NT2/D1 (cell line): ENCODE measurements at regions not wholly inside any gene's neighbourhood (a gene's known extent, or its start where the extent isn't known, plus 50 kb on each side); places are given as distances from the start of the nearest gene placed in this dataset.
"Not testable (repeated sequence)": the region's sequence is repeated elsewhere in the genome, so short reads cannot be mapped to it uniquely, and the experiment has no call there.

ENCODE experiments used
- DNase-seq: peaks from one replicate; pipeline ENCODE4 v3.0.0-alpha.2; 2011; ENCODE audit warnings: low read depth, low spot score
- H3K27me3 ChIP-seq: 2 replicates; pipeline ENCODE4 v1.6.0; 2011; ENCODE audit warnings: mild to moderate bottlenecking; ENCODE audit not compliant: insufficient read length, insufficient read depth
- H3K36me3 ChIP-seq: 2 replicates; pipeline ENCODE4 v1.6.1; 2011; ENCODE audit warnings: mild to moderate bottlenecking, low read length, mixed read lengths; ENCODE audit not compliant: insufficient read depth, insufficient read length
- H3K4me1 ChIP-seq: 2 replicates; pipeline ENCODE4 v1.5.1; 2011; ENCODE audit not compliant: insufficient read depth, insufficient read length
- H3K4me3 ChIP-seq: 2 replicates; pipeline ENCODE4 v1.5.1; 2011; ENCODE audit warnings: low read depth; ENCODE audit not compliant: insufficient read length
- H3K9ac ChIP-seq: 2 replicates; pipeline ENCODE4 v1.6.0; 2011; ENCODE audit warnings: low read depth; ENCODE audit not compliant: insufficient read length
- H3K9me3 ChIP-seq: 2 replicates; pipeline ENCODE4 v1.5.1; 2011; ENCODE audit warnings: mild to moderate bottlenecking, low read length; ENCODE audit not compliant: insufficient read depth
- SUZ12 ChIP-seq: IDR thresholded peaks from 2 replicates; pipeline ENCODE4 v1.6.1; 2011; ENCODE audit not compliant: insufficient read length, insufficient read depth; ENCODE audit errors: extremely low read depth
- YY1 ChIP-seq: IDR thresholded peaks from 2 replicates; pipeline ENCODE4 v1.6.1; 2011; ENCODE audit not compliant: insufficient read length, insufficient read depth
- ZNF274 ChIP-seq: IDR thresholded peaks from 2 replicates; pipeline ENCODE4 v1.6.1; 2011; ENCODE audit warnings: mild to moderate bottlenecking, low read depth, low read length

GRCh38 chr13:21282065-21282464 lies 105.6 kb downstream of the MRPL57 start:
- no peak for TF ChIP-seq ZNF274
- no peak for TF ChIP-seq YY1
- TF ChIP-seq SUZ12: no peak
- no peaks in the 10 kb centered on the region for H3K9me3 ChIP-seq
- no peak overlapping the region for H3K4me3 ChIP-seq
- no peaks in the 10 kb centered on the region for H3K27me3 ChIP-seq
- H3K9ac ChIP-seq: no peak overlapping the region
- H3K4me1 ChIP-seq: no peaks in the 10 kb centered on the region
- no peaks in the 10 kb centered on the region for H3K36me3 ChIP-seq
- no peak for DNase-seq

DNA sequence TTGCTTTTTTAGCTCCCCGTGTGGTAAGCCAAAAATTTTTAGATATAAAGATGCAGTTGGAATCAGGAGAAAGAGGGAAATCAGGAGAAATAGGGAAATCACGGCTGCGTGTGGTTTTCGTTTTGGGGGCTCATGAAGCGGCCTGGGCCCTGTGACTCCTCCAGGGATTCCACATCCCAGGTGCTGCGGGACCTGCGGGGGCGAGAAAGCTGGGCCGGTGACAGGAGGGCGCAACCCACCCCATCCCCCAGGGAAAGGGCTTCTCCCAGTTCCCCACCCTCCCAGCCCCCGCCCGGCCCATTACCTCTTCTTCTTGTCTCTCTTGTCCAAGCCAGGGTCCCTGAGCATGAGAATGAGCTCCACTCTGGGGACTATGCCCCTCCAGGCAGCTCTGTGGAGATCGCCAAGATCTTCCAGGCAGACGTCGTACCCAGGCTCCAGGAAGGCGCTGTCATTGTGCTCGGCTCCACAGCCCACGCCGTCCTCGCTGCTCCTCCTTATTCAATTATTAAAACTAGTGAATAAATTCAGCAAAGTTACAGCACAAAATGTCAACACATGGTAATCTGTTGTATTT lies 111.0 kb downstream of the MRPL57 start:
- Histone ChIP-seq H3K27me3 (no peaks in the 10 kb centered on the region), H3K4me1 (no peaks in the 10 kb centered on the region), H3K36me3 (no peaks in the 10 kb centered on the region), H3K4me3 (no peak overlapping the region), H3K9ac (no peak overlapping the region), H3K9me3 (no peaks in the 10 kb centered on the region)
- TF ChIP-seq YY1 (no peak), ZNF274 (no peak), SUZ12 (no peak)
- no peak for DNase-seq

- H3K27me3 ChIP-seq: no peaks in the 10 kb centered on the region
- no peaks in the 10 kb centered on the region for H3K36me3 ChIP-seq
- TF ChIP-seq SUZ12: no peak
- TF ChIP-seq ZNF274: no peak
- TF ChIP-seq YY1: no peak
- no peak overlapping the region for H3K4me3 ChIP-seq
- H3K9me3 ChIP-seq: no peaks in the 10 kb centered on the region
- H3K9ac ChIP-seq: no peak overlapping the region
- no peaks in the 10 kb centered on the region for H3K4me1 ChIP-seq
- no peak for DNase-seq
Measured at GRCh38 chr13:21289475-21289874, 113.0 kb downstream of the MRPL57 start.

DNA sequence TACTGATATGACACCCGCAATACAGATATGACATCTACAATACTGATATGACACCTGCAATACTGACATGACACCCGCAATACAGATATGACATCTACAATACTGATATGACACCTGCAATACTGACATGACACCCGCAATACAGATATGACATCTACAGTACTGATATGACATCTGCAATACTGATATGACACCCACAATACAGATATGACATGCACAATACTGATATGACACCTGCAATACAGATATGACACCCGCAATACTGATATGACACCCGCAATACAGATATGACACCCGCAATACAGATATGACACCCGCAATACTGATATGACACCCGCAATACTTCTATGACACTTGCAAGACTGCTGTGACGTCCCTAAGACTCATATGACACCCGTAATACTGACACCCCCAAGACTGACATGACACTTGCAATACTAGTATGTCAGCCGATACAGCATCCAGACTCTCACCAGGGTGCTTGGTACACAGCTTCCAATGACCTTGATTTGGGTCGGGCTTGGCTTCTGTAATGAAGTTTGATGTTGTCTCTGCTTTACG lies 114.1 kb downstream of the MRPL57 start:
- H3K27me3 ChIP-seq, H3K9ac ChIP-seq, H3K36me3 ChIP-seq, H3K9me3 ChIP-seq, H3K4me3 ChIP-seq, DNase-seq, H3K4me1 ChIP-seq: not testable (repeated sequence)

DNA sequence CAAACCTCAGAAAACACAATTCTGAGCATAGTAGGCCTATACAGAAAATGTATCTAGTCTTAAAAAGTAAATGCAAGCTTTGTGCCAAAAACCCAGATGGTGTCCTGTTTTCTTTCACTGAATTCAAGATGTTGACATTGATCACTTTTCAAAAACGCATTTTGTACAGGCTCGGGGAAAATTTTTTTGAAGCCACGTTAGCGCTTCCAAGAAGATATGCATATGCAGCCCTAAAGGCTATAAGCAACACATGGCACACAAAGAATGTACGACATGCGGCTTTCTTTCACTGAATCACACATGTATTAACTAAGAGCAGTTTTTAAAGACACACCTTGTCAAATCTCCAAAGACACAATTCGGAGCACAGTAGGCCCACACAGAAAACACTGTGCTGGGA lies 115.4 kb downstream of the MRPL57 start:
- H3K27me3 ChIP-seq: no peaks in the 10 kb centered on the region
- H3K36me3 ChIP-seq: no peaks in the 10 kb centered on the region
- TF ChIP-seq ZNF274: no peak
- TF ChIP-seq SUZ12: no peak
- TF ChIP-seq YY1: no peak
- H3K9ac ChIP-seq: no peak overlapping the region
- no peak overlapping the region for H3K4me3 ChIP-seq
- DNase-seq: no peak
- H3K4me1 ChIP-seq: no peaks in the 10 kb centered on the region
- H3K9me3 ChIP-seq: no peaks in the 10 kb centered on the region

DNA sequence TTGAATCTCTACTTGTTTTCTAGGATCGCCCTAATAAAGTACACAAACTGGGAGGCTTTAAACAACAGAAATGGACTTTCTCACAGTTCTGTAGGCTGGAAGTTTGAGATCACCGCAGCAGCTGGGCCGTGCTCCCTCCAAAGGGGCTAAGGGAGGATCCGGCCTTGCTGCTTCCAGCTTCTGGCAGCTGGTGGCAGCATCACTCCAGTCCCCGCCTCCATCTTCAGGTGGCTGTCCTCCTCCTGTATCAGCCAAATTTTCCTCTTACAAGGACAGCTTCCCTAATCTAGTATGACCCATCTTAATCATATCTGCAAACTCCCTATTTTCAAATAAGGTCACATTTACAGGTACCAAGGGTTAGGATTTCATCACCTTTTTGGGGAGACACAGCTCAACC lies 120.5 kb downstream of the MRPL57 start:
- not testable (repeated sequence) for H3K4me1 ChIP-seq
- DNase-seq: peak; percentile 27

DNA sequence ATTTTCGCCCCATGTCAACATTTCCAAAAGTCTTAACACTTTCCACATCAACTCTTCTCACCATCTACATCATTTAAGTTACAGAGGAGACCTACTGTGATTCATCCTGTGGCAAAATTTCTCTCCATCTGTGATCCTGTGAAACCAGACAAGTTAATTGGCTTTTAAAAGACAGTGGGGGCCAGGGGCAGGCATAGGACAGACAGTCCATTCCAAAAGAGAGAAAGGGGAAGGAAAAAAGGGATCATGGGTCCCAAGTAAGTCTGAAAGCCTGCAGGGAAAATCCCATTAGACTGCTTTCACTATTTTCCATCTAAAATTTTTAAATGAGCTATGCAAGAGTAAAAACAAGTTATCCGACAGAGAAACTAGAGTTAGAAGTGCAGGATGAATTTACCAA lies 121.0 kb downstream of the MRPL57 start:
- Histone ChIP-seq H3K9me3 (no peaks in the 10 kb centered on the region), H3K4me3 (no peak overlapping the region), H3K9ac (no peak overlapping the region), H3K4me1 (no peaks in the 10 kb centered on the region), H3K27me3 (no peaks in the 10 kb centered on the region), H3K36me3 (no peaks in the 10 kb centered on the region)
- DNase-seq: no peak
- no peak for TF ChIP-seq ZNF274
- no peak for TF ChIP-seq YY1
- no peak for TF ChIP-seq SUZ12

More for the DNA sequence above, 120.5 kb downstream of the MRPL57 start:
- H3K9me3 ChIP-seq, H3K9ac ChIP-seq, H3K27me3 ChIP-seq, H3K36me3 ChIP-seq, H3K4me3 ChIP-seq: not testable (repeated sequence)
